ENCODE measurements at regions not wholly inside any gene's neighbourhood (a gene's known extent, or its start where the extent isn't known, plus 50 kb on each side); places are given as distances from the start of the nearest gene placed in this dataset.

DNA sequence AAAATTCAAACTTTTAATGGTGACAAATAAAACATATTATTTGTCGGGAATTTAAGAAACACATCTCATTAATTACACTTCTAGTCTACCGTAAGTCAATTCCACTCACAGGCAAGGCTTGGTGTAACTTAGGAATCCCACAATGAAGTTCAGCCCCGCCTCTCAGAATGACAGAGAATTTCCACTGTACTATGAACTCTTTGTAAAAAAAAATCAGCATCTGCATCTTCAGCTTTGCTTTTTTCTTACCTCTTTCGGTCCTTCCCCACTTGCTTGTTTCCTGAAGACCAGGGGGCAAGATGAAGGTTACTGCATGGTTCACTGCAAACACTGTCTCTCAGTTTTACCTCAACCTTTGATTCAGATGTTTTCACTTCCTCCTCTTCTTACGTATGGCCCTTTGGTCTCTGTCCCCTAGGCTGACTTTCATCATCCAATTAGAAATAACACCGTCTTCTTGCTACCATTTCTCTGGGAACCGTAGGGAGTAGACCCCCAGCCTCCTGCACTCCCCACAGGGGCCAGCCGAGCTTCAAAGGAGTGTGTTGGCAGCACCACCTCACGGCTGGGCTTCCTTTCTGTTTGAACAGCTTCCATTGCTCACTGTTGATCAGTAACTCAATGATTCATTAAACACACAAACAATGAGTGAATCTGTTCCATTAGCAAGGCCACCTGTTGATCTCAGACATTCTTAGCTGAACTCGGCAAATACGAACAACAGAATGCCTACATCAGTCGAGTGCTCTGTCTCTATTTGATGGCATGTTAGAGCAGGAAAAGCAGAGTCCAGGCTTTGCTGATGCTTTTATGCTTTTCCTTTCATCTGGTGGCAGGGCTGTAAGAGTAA, 343.0 kb downstream of the BMP4 start:
- Histone ChIP-seq H3K27me3 (replicated peaks; ENCODE audit: insufficient read depth) (no peaks in the 10 kb centered on the region), H3K4me3 (no peak overlapping the region), H3K4me1 (ENCODE audit: control insufficient read depth in 1 of 2, low read depth in 2 of 2) (no peaks in the 10 kb centered on the region), H3K9me3 (no peaks in the 10 kb centered on the region), H3K27ac (no peak overlapping the region), H3K36me3 (no peaks in the 10 kb centered on the region)
- TF ChIP-seq CTCF (IDR thresholded peaks at IDR 0.05): no peak
- DNase-seq (ENCODE audit: low spot score) (no peak), ATAC-seq (ENCODE audit: insufficient number of reproducible peaks, low FRiP score, low read depth) (no peak)

- ATAC-seq (ENCODE audit: insufficient number of reproducible peaks, low FRiP score, low read depth): no peak
Measured at GRCh38 chr14:53610947-53611346, 345.7 kb downstream of the BMP4 start.

DNA sequence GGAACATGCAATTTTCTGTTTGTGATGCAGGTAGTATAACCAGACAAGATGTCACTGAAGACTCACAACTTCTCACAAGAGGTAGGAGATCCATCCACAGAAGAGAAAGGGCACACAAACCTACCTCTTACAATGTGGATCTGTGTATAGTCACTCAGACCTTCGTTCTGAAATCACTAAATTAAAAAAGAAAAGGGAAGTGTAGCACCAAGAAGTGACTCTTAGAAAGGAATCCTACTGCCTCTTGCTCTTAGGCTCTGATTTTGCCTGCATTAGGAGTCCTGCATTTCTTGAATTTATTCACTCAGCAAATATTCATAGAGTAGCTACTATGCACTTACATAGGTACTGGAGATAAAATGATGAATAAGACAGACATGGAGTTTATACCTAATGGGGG, 347.6 kb downstream of the BMP4 start:
- Histone ChIP-seq H3K27ac (no peak overlapping the region), H3K27me3 (replicated peaks; ENCODE audit: insufficient read depth) (no peaks in the 10 kb centered on the region), H3K36me3 (no peaks in the 10 kb centered on the region), H3K9me3 (no peaks in the 10 kb centered on the region), H3K4me1 (ENCODE audit: control insufficient read depth in 1 of 2, low read depth in 2 of 2) (no peaks in the 10 kb centered on the region), H3K4me3 (no peak overlapping the region)
- no peak for TF ChIP-seq CTCF (IDR thresholded peaks at IDR 0.05)
- ATAC-seq (ENCODE audit: insufficient number of reproducible peaks, low FRiP score, low read depth) (no peak), DNase-seq (ENCODE audit: low spot score) (no peak)

More at GRCh38 chr14:53610947-53611346, 345.7 kb downstream of the BMP4 start:
- Histone ChIP-seq H3K27me3 (replicated peaks; ENCODE audit: insufficient read depth) (no peaks in the 10 kb centered on the region), H3K9me3 (no peaks in the 10 kb centered on the region), H3K36me3 (no peaks in the 10 kb centered on the region), H3K4me1 (ENCODE audit: control insufficient read depth in 1 of 2, low read depth in 2 of 2) (no peaks in the 10 kb centered on the region), H3K27ac (no peak overlapping the region), H3K4me3 (no peak overlapping the region)
- no peak for TF ChIP-seq CTCF (IDR thresholded peaks at IDR 0.05)
- DNase-seq (ENCODE audit: low spot score): no peak

DNA sequence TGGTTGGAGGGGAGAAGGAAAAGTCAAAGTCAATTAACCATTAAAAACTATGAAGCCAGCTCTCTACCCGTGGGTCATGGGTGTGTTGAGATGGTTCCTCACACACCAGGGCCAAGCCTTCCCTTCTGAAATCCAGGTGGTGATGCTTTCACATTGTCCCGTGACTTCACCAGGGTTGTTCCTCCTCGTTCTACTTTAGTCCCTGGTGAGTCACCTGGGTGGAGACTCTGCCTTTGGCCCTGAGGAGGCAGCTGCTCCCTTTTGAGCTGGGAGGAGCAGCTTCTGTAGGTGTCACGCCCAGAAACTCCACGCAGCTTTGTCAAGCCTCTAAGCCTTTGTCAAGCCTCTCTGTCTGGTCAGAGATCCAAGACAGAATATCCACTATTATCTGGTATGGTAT, 348.3 kb downstream of the BMP4 start:
- H3K4me1 ChIP-seq (ENCODE audit: control insufficient read depth in 1 of 2, low read depth in 2 of 2): no peaks in the 10 kb centered on the region
- DNase-seq (ENCODE audit: low spot score) (no peak), ATAC-seq (ENCODE audit: insufficient number of reproducible peaks, low FRiP score, low read depth) (no peak)
- H3K27ac ChIP-seq: no peak overlapping the region
- no peak for TF ChIP-seq CTCF (IDR thresholded peaks at IDR 0.05)
- no peaks in the 10 kb centered on the region for H3K36me3 ChIP-seq
- no peaks in the 10 kb centered on the region for H3K9me3 ChIP-seq
- H3K27me3 ChIP-seq (replicated peaks; ENCODE audit: insufficient read depth): no peaks in the 10 kb centered on the region
- H3K4me3 ChIP-seq: no peak overlapping the region

GRCh38 chr14:53606203-53606602, 350.4 kb downstream of the BMP4 start:
- Histone ChIP-seq H3K27me3 (replicated peaks; ENCODE audit: insufficient read depth) (no peaks in the 10 kb centered on the region), H3K36me3 (no peaks in the 10 kb centered on the region), H3K27ac (no peak overlapping the region), H3K4me3 (no peak overlapping the region), H3K4me1 (ENCODE audit: control insufficient read depth in 1 of 2, low read depth in 2 of 2) (no peaks in the 10 kb centered on the region), H3K9me3 (no peaks in the 10 kb centered on the region)
- ATAC-seq (ENCODE audit: insufficient number of reproducible peaks, low FRiP score, low read depth): no peak
- TF ChIP-seq CTCF (IDR thresholded peaks at IDR 0.05): no peak
- no peak for DNase-seq (ENCODE audit: low spot score)
